SU-DHL-6 (cell line): ENCODE measurements at regions not wholly inside any gene's neighbourhood (a gene's known extent, or its start where the extent isn't known, plus 50 kb on each side); places are given as distances from the start of the nearest gene placed in this dataset.

Experiments used
- H2AFZ ChIP-seq: fragments of 200-600 bp; sonication (generic); 2 replicates; pipeline ENCODE4 v1.6.1; 2014; ENCODE audit warnings: low read depth, mild to moderate bottlenecking, moderate library complexity, mixed read lengths, antibody characterized with exemption, low read length; ENCODE audit not compliant: severe bottlenecking
- H3F3A ChIP-seq: fragments of 200-600 bp; shearing (Covaris generic); 2 replicates; pipeline ENCODE4 v1.6.0; 2016; ENCODE audit warnings: antibody characterized with exemption, mild to moderate bottlenecking; ENCODE audit not compliant: insufficient read depth
- H3K27ac ChIP-seq: fragments of 200-600 bp; sonication (generic); 2 replicates; pipeline ENCODE4 v1.5.1; 2016; ENCODE audit warnings: low read depth, mild to moderate bottlenecking, low read length, moderate library complexity, mixed read lengths
- H3K27me3 ChIP-seq: fragments of 200-600 bp; sonication (generic), shearing (Covaris generic); 2 replicates; pipeline ENCODE4 v1.6.0; 2014; ENCODE audit warnings: mild to moderate bottlenecking, low read length
- H3K36me3 ChIP-seq: fragments of 200-600 bp; sonication (generic); 2 replicates; pipeline ENCODE4 v1.6.1; 2014; ENCODE audit warnings: mild to moderate bottlenecking, low read length, mixed read lengths
- H3K4me2 ChIP-seq: fragments of 300-600, 200-600 bp; shearing (Covaris generic), sonication (generic); 2 replicates; pipeline ENCODE4 v1.6.0; 2014; ENCODE audit warnings: low read length, low read depth, mild to moderate bottlenecking; ENCODE audit not compliant: poor library complexity, severe bottlenecking
- H3K4me3 ChIP-seq: fragments of 200-600 bp; sonication (generic); 2 replicates; pipeline ENCODE4 v1.5.1; 2014; ENCODE audit warnings: antibody characterized with exemption, low read length, mild to moderate bottlenecking, mixed read lengths; ENCODE audit not compliant: insufficient read depth, poor library complexity, severe bottlenecking
- H3K79me2 ChIP-seq: fragments of 200-600 bp; sonication (generic); 2 replicates; pipeline ENCODE4 v1.6.1; 2014; ENCODE audit warnings: mild to moderate bottlenecking, low read length, moderate library complexity; ENCODE audit not compliant: insufficient read depth
- H3K9ac ChIP-seq: fragments of 200-600 bp; sonication (generic); 2 replicates; pipeline ENCODE4 v1.7.0; 2014; ENCODE audit warnings: mild to moderate bottlenecking, low read length
- H3K9me2 ChIP-seq: fragments of 200-600 bp; sonication (generic); replicated peaks from 2 replicates; pipeline ENCODE4 v1.6.1; 2014; ENCODE audit warnings: low read length; ENCODE audit not compliant: insufficient read depth
- H3K9me3 ChIP-seq: fragments of 200-600 bp; sonication (generic); 2 replicates; pipeline ENCODE4 v1.6.1; 2014; ENCODE audit warnings: low read length, mixed read lengths; ENCODE audit not compliant: insufficient read depth
- H4K20me1 ChIP-seq: fragments of 200-600 bp; sonication (generic); 2 replicates; pipeline ENCODE4 v1.6.1; 2014; ENCODE audit warnings: low read depth, mild to moderate bottlenecking, antibody characterized with exemption, low read length, moderate library complexity, mixed read lengths
- EZH2phosphoT487 ChIP-seq: fragments of 200-600 bp; sonication (generic), shearing (Covaris generic); conservative IDR thresholded peaks from 2 replicates; pipeline ENCODE4 v1.6.1; 2018; ENCODE audit warnings: mild to moderate bottlenecking, antibody characterized with exemption, low read length, moderate library complexity, mixed read lengths
- TF ChIP-seq, protein P1 (sequence below): fragments of 200-600 bp; sonication (generic); IDR thresholded peaks from one replicate; pipeline ENCODE4 v1.5.1; 2017; ENCODE audit warnings: antibody characterized with exemption, mild to moderate bottlenecking, low read length, moderate library complexity; ENCODE audit not compliant: insufficient read depth, poor library complexity, severe bottlenecking

DNA sequence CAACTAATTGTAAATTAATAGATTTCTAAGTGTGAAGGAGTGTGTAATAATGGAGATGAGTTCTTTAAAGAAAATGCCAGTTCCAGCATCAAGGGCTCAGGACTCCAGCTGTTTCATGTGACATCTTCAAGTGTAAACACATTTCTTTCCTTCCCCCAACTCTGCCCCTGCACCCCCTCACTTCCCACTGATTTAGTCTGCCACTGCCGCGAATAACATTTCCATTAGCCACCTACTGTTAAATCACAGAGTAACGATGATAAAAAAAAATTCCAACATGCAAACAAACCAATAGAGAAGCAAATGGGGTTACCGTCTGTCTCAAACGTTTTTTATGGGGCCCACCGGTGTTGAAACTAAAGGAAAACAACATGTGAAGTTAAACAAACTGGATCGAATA, 414.3 kb downstream of the SAMD5 start:
- Histone ChIP-seq H3K79me2 (no peaks in the 10 kb centered on the region), H3K9ac (no peak overlapping the region), H3F3A (no peaks in the 10 kb centered on the region), H3K27ac (no peak overlapping the region), H4K20me1 (no peaks in the 10 kb centered on the region), H3K9me2 (no peaks in the 10 kb centered on the region), H3K27me3 (no peaks in the 10 kb centered on the region), H3K9me3 (no peaks in the 10 kb centered on the region), H3K4me2 (no peak overlapping the region), H3K36me3 (no peaks in the 10 kb centered on the region), H2AFZ (no peak overlapping the region), H3K4me3 (no peak overlapping the region)
- no peak for TF ChIP-seq EZH2phosphoT487
- TF ChIP-seq, protein P1, sequence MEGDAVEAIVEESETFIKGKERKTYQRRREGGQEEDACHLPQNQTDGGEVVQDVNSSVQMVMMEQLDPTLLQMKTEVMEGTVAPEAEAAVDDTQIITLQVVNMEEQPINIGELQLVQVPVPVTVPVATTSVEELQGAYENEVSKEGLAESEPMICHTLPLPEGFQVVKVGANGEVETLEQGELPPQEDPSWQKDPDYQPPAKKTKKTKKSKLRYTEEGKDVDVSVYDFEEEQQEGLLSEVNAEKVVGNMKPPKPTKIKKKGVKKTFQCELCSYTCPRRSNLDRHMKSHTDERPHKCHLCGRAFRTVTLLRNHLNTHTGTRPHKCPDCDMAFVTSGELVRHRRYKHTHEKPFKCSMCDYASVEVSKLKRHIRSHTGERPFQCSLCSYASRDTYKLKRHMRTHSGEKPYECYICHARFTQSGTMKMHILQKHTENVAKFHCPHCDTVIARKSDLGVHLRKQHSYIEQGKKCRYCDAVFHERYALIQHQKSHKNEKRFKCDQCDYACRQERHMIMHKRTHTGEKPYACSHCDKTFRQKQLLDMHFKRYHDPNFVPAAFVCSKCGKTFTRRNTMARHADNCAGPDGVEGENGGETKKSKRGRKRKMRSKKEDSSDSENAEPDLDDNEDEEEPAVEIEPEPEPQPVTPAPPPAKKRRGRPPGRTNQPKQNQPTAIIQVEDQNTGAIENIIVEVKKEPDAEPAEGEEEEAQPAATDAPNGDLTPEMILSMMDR, result no peak

DNA sequence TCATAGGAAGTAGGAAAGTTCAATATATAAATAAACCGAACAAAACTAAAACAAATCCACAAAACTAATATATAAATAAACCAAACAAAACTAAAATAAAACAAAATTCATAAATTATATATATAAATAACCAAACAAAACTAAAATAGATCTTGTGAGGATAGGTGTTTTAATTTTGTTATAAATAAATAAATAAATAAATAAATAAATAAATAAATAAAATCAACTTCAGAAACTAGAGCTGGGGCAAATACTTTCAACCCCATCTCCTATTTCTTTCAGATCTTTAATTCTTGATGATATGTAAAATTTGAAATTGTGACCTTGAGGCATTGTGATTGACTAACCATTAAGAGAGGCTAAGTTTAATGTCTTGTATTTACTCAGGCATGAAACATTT, 416.1 kb downstream of the SAMD5 start:
- Histone ChIP-seq H3K9me3 (no peaks in the 10 kb centered on the region), H3K4me2 (no peak overlapping the region), H2AFZ (no peak overlapping the region), H3F3A (no peaks in the 10 kb centered on the region), H3K27ac (no peak overlapping the region), H3K9me2 (no peaks in the 10 kb centered on the region), H3K4me3 (no peak overlapping the region), H3K36me3 (no peaks in the 10 kb centered on the region), H3K27me3 (no peaks in the 10 kb centered on the region), H3K9ac (no peak overlapping the region), H4K20me1 (no peaks in the 10 kb centered on the region), H3K79me2 (no peaks in the 10 kb centered on the region)
- TF ChIP-seq, protein P1, result no peak
- no peak for TF ChIP-seq EZH2phosphoT487

DNA sequence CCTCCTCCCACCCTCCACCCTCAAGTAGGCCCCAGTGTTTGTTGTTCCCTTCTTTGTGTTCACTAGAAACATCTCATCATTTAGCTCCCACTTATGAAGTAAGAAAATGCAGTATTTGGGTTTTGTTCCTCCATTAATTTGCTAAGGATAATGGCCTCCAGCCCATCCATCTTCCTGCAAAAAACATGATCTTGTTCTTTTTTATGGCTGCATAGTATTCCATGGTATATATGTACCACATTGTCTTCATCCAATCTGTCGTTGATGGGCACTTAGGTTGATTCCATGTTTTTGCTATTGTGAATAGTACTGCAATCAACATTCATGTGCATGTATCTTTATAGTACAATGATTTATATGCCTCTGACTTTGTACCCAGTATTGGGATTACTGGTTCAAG, 416.8 kb upstream of the SASH1 start:
- TF ChIP-seq, protein P1, result no peak
- TF ChIP-seq EZH2phosphoT487, result no peak
- Histone ChIP-seq H3K27me3 (no peaks in the 10 kb centered on the region), H3F3A (no peaks in the 10 kb centered on the region)

DNA sequence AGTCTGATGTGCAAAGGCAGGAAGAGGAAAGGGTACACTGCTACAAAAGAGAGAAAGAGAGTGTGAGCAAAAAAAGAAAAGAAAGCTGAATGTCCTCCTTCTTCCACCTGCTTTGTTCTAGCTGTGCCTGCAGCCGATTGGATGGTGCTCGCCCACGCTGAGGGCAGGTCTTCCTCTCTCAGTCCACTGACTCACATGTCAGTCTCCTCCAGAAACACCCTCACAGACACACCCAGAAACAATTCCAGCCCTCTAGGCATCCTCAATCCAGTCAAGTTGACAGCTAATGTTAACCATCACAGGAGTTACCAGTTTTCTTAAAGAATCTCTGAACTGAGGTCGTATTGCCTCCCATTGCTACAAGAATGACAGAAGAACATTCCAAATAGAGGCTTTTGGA, 411.9 kb upstream of the SASH1 start:
- Histone ChIP-seq H3K9me3 (no peaks in the 10 kb centered on the region), H3K9me2 (no peaks in the 10 kb centered on the region), H3F3A (no peaks in the 10 kb centered on the region), H3K79me2 (no peaks in the 10 kb centered on the region), H3K4me3 (no peak overlapping the region), H3K27ac (no peak overlapping the region), H3K27me3 (no peaks in the 10 kb centered on the region), H3K4me2 (no peak overlapping the region), H3K9ac (no peak overlapping the region), H4K20me1 (no peaks in the 10 kb centered on the region), H2AFZ (no peak overlapping the region), H3K36me3 (no peaks in the 10 kb centered on the region)
- TF ChIP-seq, protein P1, result no peak
- TF ChIP-seq EZH2phosphoT487, result no peak

More for the DNA sequence above, 416.8 kb upstream of the SASH1 start:
- H2AFZ ChIP-seq, result no peak overlapping the region
- H3K27ac ChIP-seq, result no peak overlapping the region
- no peak overlapping the region for H3K4me2 ChIP-seq
- no peak overlapping the region for H3K4me3 ChIP-seq
- H3K9me2 ChIP-seq, result no peaks in the 10 kb centered on the region
- no peaks in the 10 kb centered on the region for H3K36me3 ChIP-seq
- H3K79me2 ChIP-seq, result no peaks in the 10 kb centered on the region
- no peaks in the 10 kb centered on the region for H4K20me1 ChIP-seq
- H3K9me3 ChIP-seq, result no peaks in the 10 kb centered on the region
- no peak overlapping the region for H3K9ac ChIP-seq
